ENCODE measurements at regions not wholly inside any gene's neighbourhood (a gene's known extent, or its start where the extent isn't known, plus 50 kb on each side); places are given as distances from the start of the nearest gene placed in this dataset.
"Not testable (repeated sequence)": the region's sequence is repeated elsewhere in the genome, so short reads cannot be mapped to it uniquely, and the experiment has no call there.

- in situ Hi-C loops (cut with HindIII; ENCODE audit: low pct_ligation_motif_present, low pct_unique_long_range_greater_than_20kb, low sequenced_read_pairs) = no loop called here
- no peak for DNase-seq
Measured at GRCh38 chr14:81981307-81981675, 447.6 kb upstream of the SEL1L start.

- DNase-seq = no peak
- in situ Hi-C loops (cut with HindIII; ENCODE audit: low pct_ligation_motif_present, low pct_unique_long_range_greater_than_20kb, low sequenced_read_pairs) = no loop called here
Measured at GRCh38 chr14:81982046-81982445, 448.4 kb upstream of the SEL1L start.

GRCh38 chr14:81986005-81986404 lies 452.4 kb upstream of the SEL1L start:
- in situ Hi-C loops (cut with HindIII; ENCODE audit: low pct_ligation_motif_present, low pct_unique_long_range_greater_than_20kb, low sequenced_read_pairs) = no loop called here
- no peak for DNase-seq

GRCh38 chr14:81989211-81989610 lies 455.6 kb upstream of the SEL1L start:
- DNase-seq = no peak
- in situ Hi-C loops (cut with HindIII; ENCODE audit: low pct_ligation_motif_present, low pct_unique_long_range_greater_than_20kb, low sequenced_read_pairs) = no loop called here

GRCh38 chr14:81990312-81990761 lies 456.7 kb upstream of the SEL1L start:
- in situ Hi-C loops (cut with HindIII; ENCODE audit: low pct_ligation_motif_present, low pct_unique_long_range_greater_than_20kb, low sequenced_read_pairs) = no loop called here
- DNase-seq = peak; percentile 47

- DNase-seq = peak; percentile 10
- in situ Hi-C loops (cut with HindIII; ENCODE audit: low pct_ligation_motif_present, low pct_unique_long_range_greater_than_20kb, low sequenced_read_pairs) = no loop called here
Measured at GRCh38 chr14:81991998-81992397, 458.3 kb upstream of the SEL1L start.

- DNase-seq = no peak
- in situ Hi-C loops (cut with HindIII; ENCODE audit: low pct_ligation_motif_present, low pct_unique_long_range_greater_than_20kb, low sequenced_read_pairs) = no loop called here
Measured at GRCh38 chr14:81993432-81993831, 459.8 kb upstream of the SEL1L start.

GRCh38 chr14:82003426-82003825 lies 469.8 kb upstream of the SEL1L start:
- in situ Hi-C loops (cut with HindIII; ENCODE audit: low pct_ligation_motif_present, low pct_unique_long_range_greater_than_20kb, low sequenced_read_pairs) = no loop called here
- DNase-seq = no peak

- in situ Hi-C loops (cut with HindIII; ENCODE audit: low pct_ligation_motif_present, low pct_unique_long_range_greater_than_20kb, low sequenced_read_pairs) = no loop called here
- peak; percentile 16 for DNase-seq
Measured at GRCh38 chr14:82009076-82009475, 475.4 kb upstream of the SEL1L start.

GRCh38 chr14:82009993-82010392 lies 476.3 kb upstream of the SEL1L start:
- DNase-seq = no peak
- in situ Hi-C loops (cut with HindIII; ENCODE audit: low pct_ligation_motif_present, low pct_unique_long_range_greater_than_20kb, low sequenced_read_pairs) = no loop called here

- no peak for DNase-seq
- in situ Hi-C loops (cut with HindIII; ENCODE audit: low pct_ligation_motif_present, low pct_unique_long_range_greater_than_20kb, low sequenced_read_pairs) = no loop called here
Measured at GRCh38 chr14:82011460-82011859, 477.8 kb upstream of the SEL1L start.

GRCh38 chr14:82029038-82029437 lies 495.4 kb upstream of the SEL1L start:
- no peak for DNase-seq
- in situ Hi-C loops (cut with HindIII; ENCODE audit: low pct_ligation_motif_present, low pct_unique_long_range_greater_than_20kb, low sequenced_read_pairs) = no loop called here

- in situ Hi-C loops (cut with HindIII; ENCODE audit: low pct_ligation_motif_present, low pct_unique_long_range_greater_than_20kb, low sequenced_read_pairs) = no loop called here
- DNase-seq = no peak
Measured at GRCh38 chr14:82035397-82035796, 501.7 kb upstream of the SEL1L start.

- DNase-seq; in situ Hi-C loops (cut with HindIII; ENCODE audit: low pct_ligation_motif_present, low pct_unique_long_range_greater_than_20kb, low sequenced_read_pairs): not testable (repeated sequence)
Measured at GRCh38 chr14:82038066-82038465, 504.4 kb upstream of the SEL1L start.

GRCh38 chr14:82045339-82045738 lies 511.7 kb upstream of the SEL1L start:
- no peak for DNase-seq
- in situ Hi-C loops (cut with HindIII; ENCODE audit: low pct_ligation_motif_present, low pct_unique_long_range_greater_than_20kb, low sequenced_read_pairs) = no loop called here

- in situ Hi-C loops (cut with HindIII; ENCODE audit: low pct_ligation_motif_present, low pct_unique_long_range_greater_than_20kb, low sequenced_read_pairs) = no loop called here
- DNase-seq = no peak
Measured at GRCh38 chr14:82046512-82047226, 513.0 kb upstream of the SEL1L start.

GRCh38 chr14:82047777-82048470 lies 514.3 kb upstream of the SEL1L start:
- in situ Hi-C loops (cut with HindIII; ENCODE audit: low pct_ligation_motif_present, low pct_unique_long_range_greater_than_20kb, low sequenced_read_pairs) = no loop called here
- no peak for DNase-seq

- in situ Hi-C loops (cut with HindIII; ENCODE audit: low pct_ligation_motif_present, low pct_unique_long_range_greater_than_20kb, low sequenced_read_pairs) = no loop called here
- DNase-seq = no peak
Measured at GRCh38 chr14:82052778-82053177, 519.1 kb upstream of the SEL1L start.

- no peak for DNase-seq
- in situ Hi-C loops (cut with HindIII; ENCODE audit: low pct_ligation_motif_present, low pct_unique_long_range_greater_than_20kb, low sequenced_read_pairs) = no loop called here
Measured at GRCh38 chr14:82055515-82056115, 522.0 kb upstream of the SEL1L start.

- in situ Hi-C loops (cut with HindIII; ENCODE audit: low pct_ligation_motif_present, low pct_unique_long_range_greater_than_20kb, low sequenced_read_pairs) = no loop called here
- no peak for DNase-seq
Measured at GRCh38 chr14:82060219-82060618, 526.6 kb upstream of the SEL1L start.
